ENCODE measurements at regions not wholly inside any gene's neighbourhood (a gene's known extent, or its start where the extent isn't known, plus 50 kb on each side); places are given as distances from the start of the nearest gene placed in this dataset.

- no peaks in the 10 kb centered on the region for H3K36me3 ChIP-seq
- no peak for TF ChIP-seq CTCF (IDR thresholded peaks at IDR 0.05; ENCODE audit: low read depth, low read length)
- no peak for DNase-seq
- H3K27ac ChIP-seq: no peak overlapping the region
- no peaks in the 10 kb centered on the region for H3K27me3 ChIP-seq (ENCODE audit: insufficient read depth, low read depth, severe bottlenecking)
- H3K4me3 ChIP-seq (ENCODE audit: low read depth, low read length): no peak overlapping the region
- H3K9me3 ChIP-seq (ENCODE audit: severe bottlenecking): no peaks in the 10 kb centered on the region
These were observed 110.4 kb upstream of the ZNF462 start for GRCh38 chr9:106752581-106752980.

- no peaks in the 10 kb centered on the region for H3K27me3 ChIP-seq (ENCODE audit: insufficient read depth, low read depth, severe bottlenecking)
- DNase-seq: no peak
- no peak overlapping the region for H3K4me3 ChIP-seq (ENCODE audit: low read depth, low read length)
- no peak overlapping the region for H3K27ac ChIP-seq
- no peaks in the 10 kb centered on the region for H3K36me3 ChIP-seq
- no peaks in the 10 kb centered on the region for H3K9me3 ChIP-seq (ENCODE audit: severe bottlenecking)
- TF ChIP-seq CTCF (IDR thresholded peaks at IDR 0.05; ENCODE audit: low read depth, low read length): no peak
These were observed 109.8 kb upstream of the ZNF462 start for GRCh38 chr9:106753155-106753671.

- TF ChIP-seq CTCF (IDR thresholded peaks at IDR 0.05; ENCODE audit: low read depth, low read length): no peak
- Histone ChIP-seq H3K36me3 (no peaks in the 10 kb centered on the region), H3K27ac (no peak overlapping the region), H3K9me3 (ENCODE audit: severe bottlenecking) (no peaks in the 10 kb centered on the region), H3K4me3 (ENCODE audit: low read depth, low read length) (no peak overlapping the region), H3K27me3 (ENCODE audit: insufficient read depth, low read depth, severe bottlenecking) (no peaks in the 10 kb centered on the region)
- no peak for DNase-seq
These were observed 107.2 kb upstream of the ZNF462 start for GRCh38 chr9:106755736-106756135.

GRCh38 chr9:106757514-106757913 is 105.5 kb upstream of the ZNF462 start:
- no peak for DNase-seq
- no peaks in the 10 kb centered on the region for H3K9me3 ChIP-seq (ENCODE audit: severe bottlenecking)
- TF ChIP-seq CTCF (IDR thresholded peaks at IDR 0.05; ENCODE audit: low read depth, low read length): no peak
- H3K27ac ChIP-seq: no peak overlapping the region
- no peak overlapping the region for H3K4me3 ChIP-seq (ENCODE audit: low read depth, low read length)
- no peaks in the 10 kb centered on the region for H3K36me3 ChIP-seq
- H3K27me3 ChIP-seq (ENCODE audit: insufficient read depth, low read depth, severe bottlenecking): no peaks in the 10 kb centered on the region

- Histone ChIP-seq H3K27me3 (ENCODE audit: insufficient read depth, low read depth, severe bottlenecking) (no peaks in the 10 kb centered on the region), H3K36me3 (no peaks in the 10 kb centered on the region), H3K4me3 (ENCODE audit: low read depth, low read length) (no peak overlapping the region), H3K9me3 (ENCODE audit: severe bottlenecking) (peaks cover 6% of the 10 kb centered on the region), H3K27ac (no peak overlapping the region)
- DNase-seq: no peak
- no peak for TF ChIP-seq CTCF (IDR thresholded peaks at IDR 0.05; ENCODE audit: low read depth, low read length)
These were observed 104.1 kb upstream of the ZNF462 start for GRCh38 chr9:106758911-106759310.

- no peak overlapping the region for H3K27ac ChIP-seq
- H3K9me3 ChIP-seq (ENCODE audit: severe bottlenecking): peaks cover 6% of the 10 kb centered on the region
- no peaks in the 10 kb centered on the region for H3K36me3 ChIP-seq
- no peaks in the 10 kb centered on the region for H3K27me3 ChIP-seq (ENCODE audit: insufficient read depth, low read depth, severe bottlenecking)
- H3K4me3 ChIP-seq (ENCODE audit: low read depth, low read length): no peak overlapping the region
- no peak for DNase-seq
- TF ChIP-seq CTCF (IDR thresholded peaks at IDR 0.05; ENCODE audit: low read depth, low read length): no peak
These were observed 101.5 kb upstream of the ZNF462 start for GRCh38 chr9:106761493-106761892.

Data from WERI-Rb-1 (cell line).